ENCODE measurements at regions not wholly inside any gene's neighbourhood (a gene's known extent, or its start where the extent isn't known, plus 50 kb on each side); places are given as distances from the start of the nearest gene placed in this dataset.

GRCh38 chr9:92232190-92232589 lies 61.3 kb downstream of the IARS1 start:
- TF ChIP-seq POLR2A (IDR thresholded peaks at IDR 0.05; ENCODE audit: low read depth, low read length), result no peak
- TF ChIP-seq, protein P1, sequence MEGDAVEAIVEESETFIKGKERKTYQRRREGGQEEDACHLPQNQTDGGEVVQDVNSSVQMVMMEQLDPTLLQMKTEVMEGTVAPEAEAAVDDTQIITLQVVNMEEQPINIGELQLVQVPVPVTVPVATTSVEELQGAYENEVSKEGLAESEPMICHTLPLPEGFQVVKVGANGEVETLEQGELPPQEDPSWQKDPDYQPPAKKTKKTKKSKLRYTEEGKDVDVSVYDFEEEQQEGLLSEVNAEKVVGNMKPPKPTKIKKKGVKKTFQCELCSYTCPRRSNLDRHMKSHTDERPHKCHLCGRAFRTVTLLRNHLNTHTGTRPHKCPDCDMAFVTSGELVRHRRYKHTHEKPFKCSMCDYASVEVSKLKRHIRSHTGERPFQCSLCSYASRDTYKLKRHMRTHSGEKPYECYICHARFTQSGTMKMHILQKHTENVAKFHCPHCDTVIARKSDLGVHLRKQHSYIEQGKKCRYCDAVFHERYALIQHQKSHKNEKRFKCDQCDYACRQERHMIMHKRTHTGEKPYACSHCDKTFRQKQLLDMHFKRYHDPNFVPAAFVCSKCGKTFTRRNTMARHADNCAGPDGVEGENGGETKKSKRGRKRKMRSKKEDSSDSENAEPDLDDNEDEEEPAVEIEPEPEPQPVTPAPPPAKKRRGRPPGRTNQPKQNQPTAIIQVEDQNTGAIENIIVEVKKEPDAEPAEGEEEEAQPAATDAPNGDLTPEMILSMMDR (IDR thresholded peaks at IDR 0.05; ENCODE audit: extremely low read depth in 1 of 2, insufficient read depth in 1 of 2, low read depth in 1 of 2, low read length in 2 of 2), result no peak

All from endothelial cell of umbilical vein (primary cell).